ENCODE measurements at regions not wholly inside any gene's neighbourhood (a gene's known extent, or its start where the extent isn't known, plus 50 kb on each side); places are given as distances from the start of the nearest gene placed in this dataset.

DNA sequence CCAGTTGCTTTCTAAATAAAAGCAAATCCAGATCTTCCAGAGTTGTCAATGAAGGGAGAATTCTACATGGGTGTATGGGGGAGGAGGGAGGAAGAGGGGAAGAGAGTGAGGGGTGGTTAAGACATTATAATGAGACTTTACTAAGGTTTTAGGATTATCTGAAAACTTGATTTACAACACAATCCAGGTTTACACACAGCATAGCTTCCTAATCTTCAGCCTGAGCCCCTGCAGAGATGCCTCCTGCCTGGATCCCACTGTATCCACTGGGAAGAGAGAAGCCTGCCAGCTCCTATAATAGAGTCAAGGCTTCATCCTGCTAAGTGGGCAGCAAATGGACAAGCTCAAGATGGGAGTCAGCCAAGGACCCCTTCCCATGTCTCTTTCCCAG is 85.6 kb upstream of the KIT start:
- Histone ChIP-seq H3K27ac (no peak overlapping the region), H3K4me3 (ENCODE audit: low read depth, low read length) (no peak overlapping the region), H3K36me3 (no peaks in the 10 kb centered on the region), H3K9me3 (ENCODE audit: severe bottlenecking) (no peaks in the 10 kb centered on the region), H3K27me3 (ENCODE audit: insufficient read depth, low read depth, severe bottlenecking) (no peaks in the 10 kb centered on the region)
- TF ChIP-seq, protein P1, sequence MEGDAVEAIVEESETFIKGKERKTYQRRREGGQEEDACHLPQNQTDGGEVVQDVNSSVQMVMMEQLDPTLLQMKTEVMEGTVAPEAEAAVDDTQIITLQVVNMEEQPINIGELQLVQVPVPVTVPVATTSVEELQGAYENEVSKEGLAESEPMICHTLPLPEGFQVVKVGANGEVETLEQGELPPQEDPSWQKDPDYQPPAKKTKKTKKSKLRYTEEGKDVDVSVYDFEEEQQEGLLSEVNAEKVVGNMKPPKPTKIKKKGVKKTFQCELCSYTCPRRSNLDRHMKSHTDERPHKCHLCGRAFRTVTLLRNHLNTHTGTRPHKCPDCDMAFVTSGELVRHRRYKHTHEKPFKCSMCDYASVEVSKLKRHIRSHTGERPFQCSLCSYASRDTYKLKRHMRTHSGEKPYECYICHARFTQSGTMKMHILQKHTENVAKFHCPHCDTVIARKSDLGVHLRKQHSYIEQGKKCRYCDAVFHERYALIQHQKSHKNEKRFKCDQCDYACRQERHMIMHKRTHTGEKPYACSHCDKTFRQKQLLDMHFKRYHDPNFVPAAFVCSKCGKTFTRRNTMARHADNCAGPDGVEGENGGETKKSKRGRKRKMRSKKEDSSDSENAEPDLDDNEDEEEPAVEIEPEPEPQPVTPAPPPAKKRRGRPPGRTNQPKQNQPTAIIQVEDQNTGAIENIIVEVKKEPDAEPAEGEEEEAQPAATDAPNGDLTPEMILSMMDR (IDR thresholded peaks at IDR 0.05; ENCODE audit: low read depth, low read length): no peak
- DNase-seq: peak; percentile 28

DNA sequence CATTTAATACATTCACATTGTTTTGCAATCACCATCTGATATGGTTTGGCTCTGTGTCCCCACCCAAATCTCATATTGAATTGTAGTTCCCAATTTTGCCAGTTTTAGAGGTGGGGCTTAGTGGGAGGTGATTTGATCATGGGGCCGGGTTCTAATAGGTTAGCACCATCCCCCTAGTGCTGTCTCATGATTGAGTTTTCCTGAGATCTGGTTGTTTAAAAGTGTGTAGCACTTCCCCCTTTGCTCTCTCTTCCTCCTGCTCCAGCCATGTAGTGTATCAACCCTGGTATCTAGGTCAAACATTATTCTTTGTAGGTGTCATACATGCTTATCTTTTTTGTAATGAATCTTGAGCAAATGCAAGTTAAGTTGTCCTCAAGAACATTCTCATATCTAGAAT is 83.3 kb upstream of the KIT start:
- TF ChIP-seq, protein P1 (IDR thresholded peaks at IDR 0.05; ENCODE audit: low read depth, low read length): no peak
- Histone ChIP-seq H3K9me3 (ENCODE audit: severe bottlenecking) (no peaks in the 10 kb centered on the region), H3K4me3 (ENCODE audit: low read depth, low read length) (no peak overlapping the region), H3K27me3 (ENCODE audit: insufficient read depth, low read depth, severe bottlenecking) (no peaks in the 10 kb centered on the region), H3K27ac (no peak overlapping the region), H3K36me3 (no peaks in the 10 kb centered on the region)
- DNase-seq: no peak

DNA sequence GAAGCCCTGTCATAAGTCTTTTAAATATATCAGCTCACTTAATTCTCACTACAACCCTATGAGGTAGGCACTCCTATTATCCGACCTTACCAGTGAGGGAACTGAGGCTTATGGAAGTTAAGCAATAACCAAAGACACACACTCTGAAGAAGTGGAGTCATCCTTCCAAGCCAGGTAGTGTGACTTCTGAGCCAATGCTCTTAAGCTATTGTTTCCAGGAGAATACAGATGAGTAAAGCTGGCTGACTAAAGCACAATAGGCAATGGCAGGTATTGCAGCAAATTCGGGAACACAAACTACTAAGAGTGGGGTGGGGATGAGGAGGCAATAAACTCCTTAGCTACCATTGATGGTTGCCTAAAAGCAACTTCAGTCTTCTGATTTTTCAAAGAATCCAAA is 81.8 kb upstream of the KIT start:
- Histone ChIP-seq H3K36me3 (no peaks in the 10 kb centered on the region), H3K9me3 (ENCODE audit: severe bottlenecking) (no peaks in the 10 kb centered on the region), H3K27me3 (ENCODE audit: insufficient read depth, low read depth, severe bottlenecking) (no peaks in the 10 kb centered on the region), H3K27ac (no peak overlapping the region), H3K4me3 (ENCODE audit: low read depth, low read length) (no peak overlapping the region)
- TF ChIP-seq, protein P1 (IDR thresholded peaks at IDR 0.05; ENCODE audit: low read depth, low read length): no peak
- DNase-seq: no peak

DNA sequence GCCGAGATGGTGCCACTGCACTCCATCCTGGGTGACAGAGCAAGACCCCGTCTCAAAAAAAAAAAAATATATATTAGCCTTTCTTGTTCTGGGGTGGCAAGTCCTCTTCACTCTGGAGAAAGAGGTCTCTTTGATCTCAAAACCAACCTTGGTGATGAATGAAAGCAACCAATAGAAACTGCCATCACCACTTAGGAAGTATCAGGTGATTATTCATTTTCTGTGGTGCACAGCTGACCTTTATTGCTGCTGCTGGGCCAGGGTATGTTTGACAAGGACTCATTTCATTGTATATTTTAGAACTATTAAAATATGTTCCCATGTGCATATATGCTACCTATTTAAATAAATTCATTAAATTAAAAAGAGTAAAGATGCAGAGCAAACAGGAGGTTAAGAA is 76.0 kb upstream of the KIT start:
- H3K9me3 ChIP-seq (ENCODE audit: severe bottlenecking): no peaks in the 10 kb centered on the region
- DNase-seq: no peak
- no peaks in the 10 kb centered on the region for H3K36me3 ChIP-seq
- H3K4me3 ChIP-seq (ENCODE audit: low read depth, low read length): no peak overlapping the region
- no peaks in the 10 kb centered on the region for H3K27me3 ChIP-seq (ENCODE audit: insufficient read depth, low read depth, severe bottlenecking)
- TF ChIP-seq, protein P1 (IDR thresholded peaks at IDR 0.05; ENCODE audit: low read depth, low read length): no peak
- no peak overlapping the region for H3K27ac ChIP-seq

DNA sequence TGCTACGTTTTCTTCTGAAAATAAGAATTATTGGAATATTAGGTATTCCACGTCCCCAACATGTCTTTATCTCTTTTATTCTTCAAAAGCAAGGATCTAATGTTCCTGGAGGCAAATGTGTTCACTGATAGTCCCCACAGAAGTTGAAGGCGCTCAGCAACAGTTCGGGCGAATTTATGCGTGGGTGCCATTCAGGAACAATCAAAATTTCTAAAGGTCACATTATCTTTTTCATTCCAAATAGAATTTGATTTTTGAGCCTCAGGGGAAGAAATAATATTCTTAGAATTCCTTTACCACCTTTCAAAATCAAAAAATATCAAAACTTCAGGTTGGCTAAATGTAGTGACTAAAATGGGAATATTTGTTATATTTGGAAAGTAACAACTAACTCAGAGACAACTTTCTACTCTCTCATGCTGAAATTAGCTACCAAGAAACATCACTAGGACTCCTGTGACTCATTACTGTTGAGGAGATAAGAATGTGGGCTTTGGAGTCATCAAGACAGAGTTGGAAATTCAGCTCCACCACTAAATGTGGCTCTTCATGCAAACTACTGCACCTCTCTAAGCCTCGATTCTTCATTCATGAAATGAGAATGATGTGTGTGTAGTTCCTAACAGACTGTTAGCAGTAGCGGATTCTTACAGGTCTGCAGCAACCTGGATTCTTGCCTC is 72.3 kb upstream of the KIT start:
- no peak overlapping the region for H3K4me3 ChIP-seq (ENCODE audit: low read depth, low read length)

More for the DNA sequence above, 72.3 kb upstream of the KIT start:
- Histone ChIP-seq H3K9me3 (ENCODE audit: severe bottlenecking) (no peaks in the 10 kb centered on the region), H3K36me3 (no peaks in the 10 kb centered on the region), H3K27ac (no peak overlapping the region), H3K27me3 (ENCODE audit: insufficient read depth, low read depth, severe bottlenecking) (no peaks in the 10 kb centered on the region)
- TF ChIP-seq, protein P1 (IDR thresholded peaks at IDR 0.05; ENCODE audit: low read depth, low read length): no peak
- DNase-seq: no peak
